ENCODE measurements at regions not wholly inside any gene's neighbourhood (a gene's known extent, or its start where the extent isn't known, plus 50 kb on each side); places are given as distances from the start of the nearest gene placed in this dataset.

DNA sequence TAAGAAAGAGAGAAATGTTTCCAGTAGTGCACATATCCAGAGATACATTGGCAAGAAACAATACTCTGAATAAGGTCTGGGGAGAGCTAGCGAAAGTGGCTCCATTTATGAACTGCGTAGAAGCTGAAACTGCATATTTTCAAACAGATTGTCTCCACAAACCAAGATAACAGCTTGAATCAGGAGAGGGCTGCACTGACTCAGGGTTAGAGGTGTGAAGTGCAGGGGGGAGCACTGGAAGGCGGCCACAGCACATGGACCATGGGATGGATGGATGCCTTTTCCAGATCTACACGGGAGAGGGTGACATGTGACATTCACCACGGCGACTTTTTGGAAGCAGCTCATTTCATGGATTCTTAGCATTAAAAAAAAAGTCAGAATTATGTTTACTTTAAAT is 729.4 kb downstream of the RNF144A start:
- Histone ChIP-seq H3K4me2 (ENCODE audit: low read depth, low read length, poor library complexity, severe bottlenecking) (no peak overlapping the region), H3K9me2 (replicated peaks; ENCODE audit: low read depth, low read length) (no peaks in the 10 kb centered on the region), H3K79me2 (ENCODE audit: insufficient read depth, low read length) (no peaks in the 10 kb centered on the region), H3K4me3 (ENCODE audit: low read length, poor library complexity, severe bottlenecking) (no peak overlapping the region), H3F3A (ENCODE audit: low read depth) (no peaks in the 10 kb centered on the region), H3K9me3 (ENCODE audit: insufficient read depth, low read depth, low read length) (peaks cover 5% of the 10 kb centered on the region; the same call in 1 of the 2 replicates), H3K9ac (ENCODE audit: low read depth, low read length, poor library complexity, severe bottlenecking) (no peak overlapping the region), H4K20me1 (ENCODE audit: insufficient read depth, low read length, poor library complexity, severe bottlenecking) (no peaks in the 10 kb centered on the region), H3K4me1 (ENCODE audit: insufficient read depth, low read length, poor library complexity, severe bottlenecking) (no peaks in the 10 kb centered on the region), H3K27me3 (ENCODE audit: insufficient read depth, low read length, poor library complexity, severe bottlenecking) (no peaks in the 10 kb centered on the region), H3K36me3 (ENCODE audit: insufficient read depth, low read length) (no peaks in the 10 kb centered on the region), H2AFZ (ENCODE audit: low read length) (no peak overlapping the region)
- TF ChIP-seq EZH2phosphoT487 (IDR thresholded peaks at IDR 0.05; ENCODE audit: borderline replicate concordance) = no peak
- TF ChIP-seq, protein P1, sequence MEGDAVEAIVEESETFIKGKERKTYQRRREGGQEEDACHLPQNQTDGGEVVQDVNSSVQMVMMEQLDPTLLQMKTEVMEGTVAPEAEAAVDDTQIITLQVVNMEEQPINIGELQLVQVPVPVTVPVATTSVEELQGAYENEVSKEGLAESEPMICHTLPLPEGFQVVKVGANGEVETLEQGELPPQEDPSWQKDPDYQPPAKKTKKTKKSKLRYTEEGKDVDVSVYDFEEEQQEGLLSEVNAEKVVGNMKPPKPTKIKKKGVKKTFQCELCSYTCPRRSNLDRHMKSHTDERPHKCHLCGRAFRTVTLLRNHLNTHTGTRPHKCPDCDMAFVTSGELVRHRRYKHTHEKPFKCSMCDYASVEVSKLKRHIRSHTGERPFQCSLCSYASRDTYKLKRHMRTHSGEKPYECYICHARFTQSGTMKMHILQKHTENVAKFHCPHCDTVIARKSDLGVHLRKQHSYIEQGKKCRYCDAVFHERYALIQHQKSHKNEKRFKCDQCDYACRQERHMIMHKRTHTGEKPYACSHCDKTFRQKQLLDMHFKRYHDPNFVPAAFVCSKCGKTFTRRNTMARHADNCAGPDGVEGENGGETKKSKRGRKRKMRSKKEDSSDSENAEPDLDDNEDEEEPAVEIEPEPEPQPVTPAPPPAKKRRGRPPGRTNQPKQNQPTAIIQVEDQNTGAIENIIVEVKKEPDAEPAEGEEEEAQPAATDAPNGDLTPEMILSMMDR (conservative IDR thresholded peaks at IDR 0.05; ENCODE audit: low read length) = no peak

DNA sequence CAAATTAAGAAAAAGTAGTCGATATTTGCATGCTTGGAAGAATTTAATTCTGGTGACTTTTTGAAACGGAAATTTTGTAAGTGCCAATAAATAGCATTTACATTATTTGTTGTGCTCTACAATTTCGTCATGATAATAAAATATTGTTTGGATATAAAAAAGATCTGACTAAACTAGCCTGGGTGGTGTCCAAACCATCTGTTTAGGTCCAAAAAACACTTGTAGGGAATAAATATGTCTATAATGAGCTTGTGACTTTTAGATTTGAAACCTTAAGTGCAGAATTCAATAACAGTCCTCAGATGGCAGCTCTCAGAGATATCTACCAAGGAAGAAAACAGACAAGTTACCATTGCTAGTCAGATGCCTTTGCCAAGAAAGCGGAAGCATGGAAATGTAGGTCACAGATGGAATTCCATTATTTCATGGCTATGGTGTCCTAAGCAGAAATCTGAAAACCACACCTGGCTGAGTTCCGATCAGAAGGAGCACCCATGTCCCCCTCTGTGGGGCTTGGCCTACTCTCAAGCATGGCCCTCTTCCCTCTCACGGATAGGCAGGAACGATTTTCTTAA is 731.1 kb downstream of the RNF144A start:
- no peak overlapping the region for H2AFZ ChIP-seq (ENCODE audit: low read length)
- H3F3A ChIP-seq (ENCODE audit: low read depth) = no peaks in the 10 kb centered on the region
- no peaks in the 10 kb centered on the region for H3K9me3 ChIP-seq (ENCODE audit: insufficient read depth, low read depth, low read length)
- no peaks in the 10 kb centered on the region for H3K27me3 ChIP-seq (ENCODE audit: insufficient read depth, low read length, poor library complexity, severe bottlenecking)
- no peaks in the 10 kb centered on the region for H3K4me1 ChIP-seq (ENCODE audit: insufficient read depth, low read length, poor library complexity, severe bottlenecking)
- no peak overlapping the region for H3K9ac ChIP-seq (ENCODE audit: low read depth, low read length, poor library complexity, severe bottlenecking)
- no peaks in the 10 kb centered on the region for H3K9me2 ChIP-seq (replicated peaks; ENCODE audit: low read depth, low read length)
- H4K20me1 ChIP-seq (ENCODE audit: insufficient read depth, low read length, poor library complexity, severe bottlenecking) = no peaks in the 10 kb centered on the region
- H3K4me3 ChIP-seq (ENCODE audit: low read length, poor library complexity, severe bottlenecking) = no peak overlapping the region
- TF ChIP-seq, protein P1 (conservative IDR thresholded peaks at IDR 0.05; ENCODE audit: low read length) = no peak
- no peak for TF ChIP-seq EZH2phosphoT487 (IDR thresholded peaks at IDR 0.05; ENCODE audit: borderline replicate concordance)
- no peaks in the 10 kb centered on the region for H3K36me3 ChIP-seq (ENCODE audit: insufficient read depth, low read length)
- H3K4me2 ChIP-seq (ENCODE audit: low read depth, low read length, poor library complexity, severe bottlenecking) = no peak overlapping the region
- no peaks in the 10 kb centered on the region for H3K79me2 ChIP-seq (ENCODE audit: insufficient read depth, low read length)

DNA sequence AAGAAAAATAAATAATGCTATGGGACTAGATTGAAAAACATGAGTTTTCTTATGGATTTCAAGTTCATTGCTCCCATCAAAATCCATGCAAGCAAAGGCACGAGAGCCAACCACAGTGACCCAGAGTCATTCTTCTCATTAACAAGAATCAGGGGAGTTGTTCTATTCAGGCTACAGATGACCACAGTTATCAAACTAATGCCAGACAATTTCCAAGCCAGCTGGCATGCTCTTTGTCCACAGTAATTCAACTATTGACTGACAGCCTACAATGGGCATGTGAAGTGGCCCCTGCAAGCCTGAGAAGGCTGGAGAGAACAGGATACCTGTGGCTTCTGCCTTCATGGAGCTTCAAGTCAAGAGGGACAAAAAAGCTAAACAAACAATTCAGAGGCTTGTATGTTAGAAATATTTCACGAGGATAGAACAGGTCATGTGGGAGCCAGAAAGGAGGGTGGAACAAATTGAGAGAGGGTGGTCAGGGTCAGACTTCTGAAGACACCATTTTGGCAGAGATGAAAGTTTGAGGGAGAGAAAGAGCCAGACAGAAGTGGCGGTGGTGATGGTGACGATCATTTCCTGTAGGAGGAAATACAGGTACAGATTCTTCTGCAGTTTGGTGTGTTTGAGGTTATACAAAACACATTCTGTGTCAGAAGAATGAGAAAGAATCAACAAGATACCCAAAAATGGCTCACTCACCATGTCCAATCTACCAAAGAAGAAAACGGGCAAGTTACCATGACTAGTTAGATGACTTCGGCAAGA is 732.4 kb downstream of the RNF144A start:
- no peaks in the 10 kb centered on the region for H4K20me1 ChIP-seq (ENCODE audit: insufficient read depth, low read length, poor library complexity, severe bottlenecking)
- H3K9ac ChIP-seq (ENCODE audit: low read depth, low read length, poor library complexity, severe bottlenecking) = no peak overlapping the region
- no peaks in the 10 kb centered on the region for H3K4me1 ChIP-seq (ENCODE audit: insufficient read depth, low read length, poor library complexity, severe bottlenecking)
- H3K4me2 ChIP-seq (ENCODE audit: low read depth, low read length, poor library complexity, severe bottlenecking) = no peak overlapping the region
- TF ChIP-seq, protein P1 (conservative IDR thresholded peaks at IDR 0.05; ENCODE audit: low read length) = no peak
- no peak for TF ChIP-seq EZH2phosphoT487 (IDR thresholded peaks at IDR 0.05; ENCODE audit: borderline replicate concordance)
- 0 out of 2 replicates have a peak, but pooled peaks cover 6% of the 10 kb centered on the region for H3K9me3 ChIP-seq (ENCODE audit: insufficient read depth, low read depth, low read length)
- H3K4me3 ChIP-seq (ENCODE audit: low read length, poor library complexity, severe bottlenecking) = no peak overlapping the region
- H2AFZ ChIP-seq (ENCODE audit: low read length) = no peak overlapping the region
- no peaks in the 10 kb centered on the region for H3K79me2 ChIP-seq (ENCODE audit: insufficient read depth, low read length)
- no peaks in the 10 kb centered on the region for H3K36me3 ChIP-seq (ENCODE audit: insufficient read depth, low read length)
- no peaks in the 10 kb centered on the region for H3K27me3 ChIP-seq (ENCODE audit: insufficient read depth, low read length, poor library complexity, severe bottlenecking)
- no peaks in the 10 kb centered on the region for H3K9me2 ChIP-seq (replicated peaks; ENCODE audit: low read depth, low read length)
- H3F3A ChIP-seq (ENCODE audit: low read depth) = no peaks in the 10 kb centered on the region

Measured in Loucy (cell line).